NCI-H446 treated with DMSO at 0.1 percent for 48 hours (cell line): ENCODE measurements at regions not wholly inside any gene's neighbourhood (a gene's known extent, or its start where the extent isn't known, plus 50 kb on each side); places are given as distances from the start of the nearest gene placed in this dataset.

Experiments used
- DNase-seq: peaks from one replicate; lab custom pipeline; 2025; lab: John Stamatoyannopoulos, UW

- no peak for DNase-seq
Observed at GRCh38 chr6:105492706-105493673, 90.1 kb upstream of the PREP start.

- no peak for DNase-seq
Observed at GRCh38 chr6:105489216-105489530, 86.3 kb upstream of the PREP start.

GRCh38 chr6:105488516-105489215, 85.8 kb upstream of the PREP start:
- DNase-seq = no peak

GRCh38 chr6:105487040-105487790, 84.3 kb upstream of the PREP start:
- DNase-seq = no peak

GRCh38 chr6:105485456-105485855, 82.6 kb upstream of the PREP start:
- no peak for DNase-seq

- no peak for DNase-seq
Observed at GRCh38 chr6:105484238-105485161, 81.6 kb upstream of the PREP start.

GRCh38 chr6:105483492-105483891, 80.6 kb upstream of the PREP start:
- no peak for DNase-seq

GRCh38 chr6:105482921-105483320, 80.0 kb upstream of the PREP start:
- DNase-seq = no peak

- DNase-seq = no peak
Observed at GRCh38 chr6:105482227-105482844, 79.5 kb upstream of the PREP start.

- DNase-seq = no peak
Observed at GRCh38 chr6:105476978-105477377, 74.1 kb upstream of the PREP start.

- DNase-seq = no peak
Observed at GRCh38 chr6:105474234-105474633, 71.4 kb upstream of the PREP start.

GRCh38 chr6:105469946-105470345, 67.1 kb upstream of the PREP start:
- DNase-seq = no peak

- no peak for DNase-seq
Observed at GRCh38 chr6:105468850-105469249, 66.0 kb upstream of the PREP start.

- no peak for DNase-seq
Observed at GRCh38 chr6:105460860-105461259, 58.0 kb upstream of the PREP start.

- no peak for DNase-seq
Observed at GRCh38 chr6:105459864-105460263, 57.0 kb upstream of the PREP start.

GRCh38 chr6:105459049-105459448, 56.2 kb upstream of the PREP start:
- DNase-seq = no peak

GRCh38 chr6:105458551-105458950, 55.7 kb upstream of the PREP start:
- no peak for DNase-seq

- DNase-seq = no peak
Observed at GRCh38 chr6:105458084-105458483, 55.2 kb upstream of the PREP start.

GRCh38 chr6:105453968-105454367, 51.1 kb upstream of the PREP start:
- DNase-seq = no peak

GRCh38 chr6:105452924-105453756, 50.3 kb upstream of the PREP start:
- no peak for DNase-seq
